ENCODE measurements at regions not wholly inside any gene's neighbourhood (a gene's known extent, or its start where the extent isn't known, plus 50 kb on each side); places are given as distances from the start of the nearest gene placed in this dataset.

DNA sequence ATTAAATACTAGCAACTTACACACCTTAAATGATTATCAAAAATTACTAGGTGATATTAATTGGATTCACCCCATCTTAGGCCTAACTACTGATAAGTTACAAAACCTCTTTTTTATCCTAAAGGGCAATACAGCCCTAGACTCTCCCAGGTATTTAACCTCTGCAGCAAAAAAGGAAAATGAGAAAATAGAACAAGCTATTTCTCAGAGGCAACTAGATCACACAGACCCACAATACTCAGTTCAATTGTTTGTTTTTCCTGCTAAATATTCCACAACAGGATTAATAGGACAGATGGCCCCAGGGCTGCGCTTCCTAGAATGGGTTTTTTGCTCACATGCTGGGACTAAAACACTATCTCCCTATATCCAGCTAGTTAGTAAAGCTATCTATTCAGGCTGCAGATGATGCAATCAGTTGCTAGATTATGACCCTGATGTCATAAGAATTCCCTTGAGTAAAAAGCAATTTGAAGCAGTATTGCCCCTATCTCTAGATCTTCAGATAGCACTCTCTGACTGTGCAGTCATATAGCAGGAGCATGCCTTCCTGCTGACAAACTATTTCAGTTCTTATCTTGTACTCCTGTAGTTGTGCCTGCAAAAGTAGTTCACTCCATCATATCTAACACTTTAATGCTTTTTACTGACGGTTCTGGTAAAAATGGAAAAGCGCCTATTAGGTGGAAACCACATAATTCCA, 1595.5 kb upstream of the TENM4 start:
- Histone ChIP-seq H3K23ac (ENCODE audit: insufficient read length, low read depth, low read length) (no peak overlapping the region), H2BK5ac (ENCODE audit: insufficient read length, low read length) (no peak overlapping the region), H2AK5ac (ENCODE audit: insufficient read length, low read length) (no peak overlapping the region), H3K4ac (ENCODE audit: low read depth, low read length) (no peak overlapping the region), H3K4me1 (ENCODE audit: insufficient read depth, low read length) (no peaks in the 10 kb centered on the region), H3K27me3 (ENCODE audit: insufficient read depth, low read length) (no peaks in the 10 kb centered on the region), H3K9ac (ENCODE audit: extremely low read depth, insufficient read length, low read length) (no peak overlapping the region), H3K23me2 (ENCODE audit: insufficient read length, low read depth, low read length, poor library complexity, severe bottlenecking) (no peaks in the 10 kb centered on the region), H3K79me2 (ENCODE audit: insufficient read depth, low read length) (no peaks in the 10 kb centered on the region), H3K9me3 (ENCODE audit: control insufficient read depth, low read depth, low read length) (peaks cover 6% of the 10 kb centered on the region), H3K14ac (ENCODE audit: insufficient read depth, low read length) (no peak overlapping the region), H4K91ac (ENCODE audit: insufficient read length, low read depth, low read length) (no peak overlapping the region), H2BK12ac (ENCODE audit: insufficient read length, low read depth, low read length) (no peak overlapping the region), H3T11ph (ENCODE audit: low read length) (no peak overlapping the region), H4K5ac (ENCODE audit: insufficient read length, low read depth, low read length) (no peak overlapping the region), H3K56ac (ENCODE audit: insufficient read length, low read depth, low read length) (no peak overlapping the region), H2AFZ (ENCODE audit: low read length) (no peak overlapping the region), H3K4me2 (ENCODE audit: insufficient read depth, insufficient read length, low read length) (no peak overlapping the region), H3K18ac (ENCODE audit: insufficient read length, low read depth, low read length) (no peak overlapping the region), H3K27ac (ENCODE audit: insufficient read length, low read depth, low read length) (no peak overlapping the region), H2BK15ac (ENCODE audit: low read depth, low read length) (no peak overlapping the region), H3K79me1 (ENCODE audit: insufficient read depth, low read depth, low read length, poor library complexity, severe bottlenecking) (no peaks in the 10 kb centered on the region), H2BK120ac (ENCODE audit: low read depth, low read length, poor library complexity, severe bottlenecking) (no peak overlapping the region), H4K20me1 (ENCODE audit: control insufficient read depth, insufficient read depth, insufficient read length) (no peaks in the 10 kb centered on the region), H4K8ac (replicated peaks; ENCODE audit: insufficient read length, low read depth, low read length) (no peak overlapping the region), H2BK20ac (ENCODE audit: low read depth, low read length, poor library complexity, severe bottlenecking) (no peak overlapping the region)
- WGBS (ENCODE audit: extremely low coverage, insufficient read length, low lambda C conversion rate): no CpG with 5 or more reads among the region's 3 CpGs
- Mint-ChIP-seq H3K36me3 (ENCODE audit: insufficient read depth in 1 of 3, low read depth in 3 of 3) (peaks cover 8 to 17% (median 11%) of the 10 kb centered on the region in 3 experiments), H3K9me3 (peaks cover 19 to 20% of the 10 kb centered on the region in 2 experiments), H3K27me3 (ENCODE audit: low read depth) (no peaks in the 10 kb centered on the region), H3K4me3 (no peak overlapping the region), H3K4me1 (peaks cover 0 to 4% of the 10 kb centered on the region in 2 experiments; a peak in 1 of 4 replicates), H3K27ac (no peak overlapping the region)
- no peak for DNase-seq
- TF ChIP-seq, protein P1, sequence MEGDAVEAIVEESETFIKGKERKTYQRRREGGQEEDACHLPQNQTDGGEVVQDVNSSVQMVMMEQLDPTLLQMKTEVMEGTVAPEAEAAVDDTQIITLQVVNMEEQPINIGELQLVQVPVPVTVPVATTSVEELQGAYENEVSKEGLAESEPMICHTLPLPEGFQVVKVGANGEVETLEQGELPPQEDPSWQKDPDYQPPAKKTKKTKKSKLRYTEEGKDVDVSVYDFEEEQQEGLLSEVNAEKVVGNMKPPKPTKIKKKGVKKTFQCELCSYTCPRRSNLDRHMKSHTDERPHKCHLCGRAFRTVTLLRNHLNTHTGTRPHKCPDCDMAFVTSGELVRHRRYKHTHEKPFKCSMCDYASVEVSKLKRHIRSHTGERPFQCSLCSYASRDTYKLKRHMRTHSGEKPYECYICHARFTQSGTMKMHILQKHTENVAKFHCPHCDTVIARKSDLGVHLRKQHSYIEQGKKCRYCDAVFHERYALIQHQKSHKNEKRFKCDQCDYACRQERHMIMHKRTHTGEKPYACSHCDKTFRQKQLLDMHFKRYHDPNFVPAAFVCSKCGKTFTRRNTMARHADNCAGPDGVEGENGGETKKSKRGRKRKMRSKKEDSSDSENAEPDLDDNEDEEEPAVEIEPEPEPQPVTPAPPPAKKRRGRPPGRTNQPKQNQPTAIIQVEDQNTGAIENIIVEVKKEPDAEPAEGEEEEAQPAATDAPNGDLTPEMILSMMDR (conservative IDR thresholded peaks at IDR 0.05): no peak

Data from H9 (cell line).